HG03432 (cell line): ENCODE measurements at regions not wholly inside any gene's neighbourhood (a gene's known extent, or its start where the extent isn't known, plus 50 kb on each side); places are given as distances from the start of the nearest gene placed in this dataset.
"Not testable (repeated sequence)": the region's sequence is repeated elsewhere in the genome, so short reads cannot be mapped to it uniquely, and the experiment has no call there.

Experiments used
- ATAC-seq: cut with Tn5 transposase; IDR thresholded peaks from one replicate; pipeline ENCODE4 v1.9.1; 2021; ENCODE audit warnings: mild to moderate bottlenecking, moderate library complexity; ENCODE audit not compliant: unreplicated experiment

DNA sequence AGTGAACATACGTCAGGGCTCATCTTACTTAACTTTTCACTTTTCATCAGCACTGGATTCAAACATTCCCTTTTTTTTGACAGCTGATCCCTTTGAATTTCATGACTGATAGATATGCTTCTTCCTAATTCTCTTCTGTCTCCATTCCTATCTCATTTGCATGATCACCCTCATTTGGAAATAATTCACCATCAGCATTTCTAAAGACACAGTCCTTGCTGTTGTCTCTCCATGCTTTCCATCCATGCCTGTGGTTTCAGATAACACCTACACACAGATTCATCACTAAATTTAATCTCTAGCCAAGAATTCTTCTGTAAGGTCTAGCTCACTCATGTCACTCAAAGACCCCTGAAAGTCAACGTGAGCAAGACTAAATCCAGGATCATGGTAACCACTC is 228.4 kb upstream of the BTBD3 start:
- no peak for ATAC-seq

DNA sequence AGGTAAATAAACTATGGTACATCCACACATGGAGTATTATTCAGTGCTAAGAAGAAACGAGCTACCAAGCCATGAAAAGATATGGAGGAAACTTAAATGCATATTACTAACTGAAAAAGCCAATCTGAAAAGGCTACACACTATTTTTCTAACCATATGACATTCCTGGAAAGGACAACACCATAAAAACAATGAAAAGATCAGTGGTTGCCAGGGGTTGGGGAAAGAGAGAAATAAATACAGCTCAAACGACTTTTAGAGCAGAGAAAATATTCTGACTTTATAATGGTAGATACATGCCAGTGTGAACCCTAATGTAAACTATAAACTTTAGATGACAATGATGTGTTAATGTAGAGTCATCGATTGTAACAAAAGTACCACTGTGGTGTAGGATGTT is 225.9 kb upstream of the BTBD3 start:
- no peak for ATAC-seq

DNA sequence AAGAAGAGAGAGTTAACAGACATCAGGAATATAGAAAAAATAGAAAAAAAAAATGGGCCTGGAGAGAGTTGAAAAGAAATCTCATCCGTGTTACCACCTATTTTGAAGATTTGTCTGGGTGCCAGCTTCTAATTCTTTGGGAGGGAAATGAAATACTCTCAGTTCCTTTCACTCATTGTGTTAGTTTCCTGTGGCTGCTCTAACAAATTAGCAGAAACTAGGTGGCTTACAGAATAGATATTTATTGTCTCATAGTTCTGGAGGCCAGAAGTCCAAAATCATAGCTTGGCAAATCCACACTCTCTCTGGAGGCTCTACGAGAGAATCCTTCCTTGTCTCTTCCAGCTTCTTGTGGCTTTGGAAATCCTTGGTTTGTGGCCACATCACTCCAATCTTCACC is 225.1 kb upstream of the BTBD3 start:
- no peak for ATAC-seq

DNA sequence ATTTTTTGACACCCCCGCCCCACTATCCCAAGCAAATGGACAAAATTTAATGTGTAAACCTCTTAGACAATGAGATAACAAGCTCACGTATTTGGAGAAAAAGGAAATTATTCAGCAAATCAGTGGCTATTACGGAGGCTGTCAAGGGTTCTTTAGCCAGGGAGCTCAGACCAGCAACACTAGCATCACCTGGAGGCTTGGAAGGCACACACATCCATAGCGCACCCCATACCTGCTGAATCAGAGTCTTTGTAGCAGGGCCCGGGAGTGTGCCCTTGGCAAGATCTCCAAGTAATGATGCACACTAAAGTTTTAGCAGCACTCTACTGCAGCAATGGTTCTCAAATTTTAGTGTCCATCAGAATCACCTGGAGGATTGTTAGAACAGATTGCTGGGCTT is 223.2 kb upstream of the BTBD3 start:
- ATAC-seq: no peak

DNA sequence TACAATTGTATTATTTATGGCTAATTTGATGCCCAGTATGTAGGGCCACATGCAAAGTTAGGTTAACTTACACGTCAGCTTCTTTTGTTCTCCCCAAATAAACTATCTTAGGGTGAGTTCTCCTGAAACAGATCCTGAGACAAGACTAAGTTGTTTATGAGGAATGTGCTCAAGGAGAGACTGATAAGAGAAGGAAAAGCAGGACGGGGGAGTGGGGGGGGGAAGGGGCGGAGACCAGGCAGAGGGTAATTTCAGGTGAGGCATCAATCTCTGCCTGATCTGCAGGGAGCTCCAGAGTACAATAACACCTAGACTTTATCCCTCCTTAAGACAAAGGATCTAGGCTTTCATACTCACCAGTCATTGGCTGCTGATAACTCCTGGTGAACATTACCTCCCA is 220.6 kb upstream of the BTBD3 start:
- no peak for ATAC-seq

DNA sequence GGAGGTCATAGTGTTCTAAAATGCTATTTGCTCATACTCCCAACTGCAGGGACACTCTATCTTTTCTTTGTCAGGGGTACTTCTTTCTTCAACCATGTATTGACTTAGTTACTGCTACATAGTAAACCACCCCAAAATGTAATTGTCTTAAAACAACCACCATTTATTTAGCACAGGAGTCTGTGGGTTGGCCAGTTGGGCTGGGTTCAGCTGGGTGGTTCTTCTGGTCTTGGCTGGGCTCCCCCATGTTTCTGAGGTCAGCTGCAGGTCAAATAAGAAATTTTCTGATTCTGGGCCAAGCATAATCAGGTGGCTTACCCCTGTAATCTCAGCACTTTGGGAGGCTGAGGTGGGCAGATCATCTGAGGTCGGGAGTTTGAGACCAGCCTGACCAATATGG is 220.0 kb upstream of the BTBD3 start:
- no peak for ATAC-seq

DNA sequence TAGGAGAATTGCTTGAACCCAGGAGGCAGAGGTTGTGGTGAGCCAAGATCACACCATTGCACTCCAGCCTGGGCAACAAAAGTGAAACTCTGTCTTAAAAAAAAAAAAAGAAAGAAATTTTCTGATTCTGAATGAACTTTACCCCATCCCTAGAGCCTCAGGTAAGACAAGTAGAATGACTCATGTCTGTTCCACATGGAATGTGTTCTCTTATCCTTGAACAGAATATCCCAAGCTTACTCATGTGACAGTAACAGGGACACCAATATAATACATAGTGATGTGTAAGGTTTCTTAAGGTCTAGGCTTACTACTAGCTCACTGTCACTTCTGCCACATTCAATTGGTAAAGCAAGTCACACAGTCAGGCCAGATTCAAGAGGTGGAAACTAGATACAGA is 219.6 kb upstream of the BTBD3 start:
- no peak for ATAC-seq

DNA sequence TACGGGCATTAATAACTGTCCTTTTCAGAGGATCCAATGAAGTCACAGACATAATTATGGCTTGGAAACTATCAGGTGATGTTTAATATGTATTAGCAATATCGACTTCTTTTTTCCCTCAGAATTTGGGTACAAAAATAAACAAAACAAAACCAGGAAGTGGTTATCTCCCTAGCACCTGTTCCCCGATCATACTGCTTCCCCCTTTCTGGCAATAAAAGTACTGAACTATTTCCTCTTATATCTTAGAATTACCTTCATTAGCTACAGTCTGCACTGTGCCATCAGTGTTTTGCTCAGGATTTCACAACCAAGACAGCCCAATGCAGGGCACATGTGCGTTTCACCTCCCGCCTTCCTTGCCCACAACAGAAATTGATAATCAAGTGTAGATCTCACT is 216.9 kb upstream of the BTBD3 start:
- ATAC-seq: no peak

DNA sequence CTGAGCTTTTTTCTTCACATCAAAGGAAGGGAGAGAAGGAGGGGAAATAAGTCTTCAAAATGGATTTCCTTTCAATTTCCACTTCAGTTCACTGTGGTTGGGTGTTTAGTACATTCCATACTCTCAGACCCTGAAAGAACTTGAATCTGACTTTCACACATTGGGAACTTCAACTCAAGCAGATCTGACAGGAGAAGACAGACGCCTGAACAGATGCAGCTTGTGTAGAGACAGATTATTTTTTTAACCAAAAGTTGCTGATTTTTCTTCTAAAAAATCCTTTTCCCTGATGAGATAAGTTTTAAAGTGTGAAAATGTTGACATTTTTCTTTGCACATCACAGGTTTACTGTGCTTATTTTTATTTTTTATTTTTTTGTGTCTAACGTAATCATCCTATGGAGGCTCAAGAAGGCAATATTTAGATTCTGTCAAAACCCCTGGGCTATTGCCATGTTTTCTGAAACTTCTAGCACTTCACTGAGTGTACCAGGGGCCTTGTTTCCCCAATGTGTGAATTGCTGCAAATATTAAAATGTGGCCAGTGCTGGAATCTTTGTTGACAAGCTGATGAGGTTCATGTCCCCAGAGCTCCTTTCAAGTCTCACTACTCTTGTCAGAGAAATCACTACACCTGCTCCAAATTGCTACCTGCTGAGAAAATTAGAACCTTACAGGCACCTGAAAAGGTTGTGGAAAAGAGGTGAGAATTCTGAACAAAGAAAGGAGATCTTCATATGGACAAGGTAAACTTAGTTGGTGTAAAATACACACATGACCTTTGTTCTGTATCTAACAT is 214.8 kb upstream of the BTBD3 start:
- ATAC-seq: no peak

DNA sequence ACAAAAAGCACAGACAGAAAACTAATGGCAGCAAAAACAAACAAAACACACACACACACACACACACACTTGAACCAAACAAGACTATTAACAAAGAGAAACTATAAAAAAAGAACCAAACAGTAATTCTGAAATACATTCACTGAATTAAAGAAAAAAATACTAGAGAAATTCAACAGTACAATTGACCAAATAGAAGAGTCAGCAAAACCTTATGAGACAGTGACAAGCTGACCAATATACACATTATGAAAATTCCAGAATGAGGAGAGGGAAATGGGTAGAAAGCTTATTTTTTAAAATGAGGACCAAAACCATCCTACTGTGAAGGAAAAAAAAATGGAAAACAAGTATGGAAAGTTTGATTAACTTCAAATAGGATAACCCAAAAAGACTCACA is 212.2 kb upstream of the BTBD3 start:
- no peak for ATAC-seq

DNA sequence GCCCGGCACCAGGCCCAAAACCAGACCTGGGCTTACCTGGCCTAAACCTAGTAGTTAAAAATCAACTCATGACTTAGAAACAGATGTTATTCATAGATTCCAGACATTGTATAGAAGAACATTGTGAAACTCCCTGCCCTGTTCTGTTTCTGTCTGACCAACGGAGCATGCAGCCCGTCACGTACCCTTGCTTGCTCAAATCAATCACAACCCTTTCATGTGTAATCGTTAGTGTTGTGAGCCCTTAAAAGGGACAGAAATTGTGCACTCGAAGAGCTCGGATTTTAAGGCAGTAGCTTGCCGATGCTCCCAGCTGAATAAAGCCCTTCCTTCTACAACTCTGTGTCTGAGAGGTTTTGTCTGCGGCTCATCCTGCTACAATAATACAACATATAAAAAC is 209.5 kb upstream of the BTBD3 start:
- not testable (repeated sequence) for ATAC-seq

DNA sequence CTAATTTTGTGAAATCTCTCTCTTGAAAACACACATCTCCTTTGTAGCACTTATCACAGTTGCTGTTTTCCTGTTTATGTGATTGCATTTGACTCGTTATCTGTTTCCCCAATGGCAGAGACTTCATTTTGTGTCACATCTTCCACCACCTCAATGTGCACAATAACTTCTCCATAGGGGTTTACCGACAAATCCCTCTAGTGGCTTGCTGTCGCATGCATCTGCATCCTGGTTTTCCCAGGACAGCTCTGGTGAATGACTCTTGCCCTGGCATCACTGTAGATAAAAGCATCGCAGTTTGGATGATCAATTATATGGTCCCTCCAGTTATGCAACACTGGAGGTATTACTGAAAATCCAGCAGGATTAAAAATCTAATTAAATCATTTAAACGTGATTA is 206.5 kb upstream of the BTBD3 start:
- ATAC-seq: no peak

DNA sequence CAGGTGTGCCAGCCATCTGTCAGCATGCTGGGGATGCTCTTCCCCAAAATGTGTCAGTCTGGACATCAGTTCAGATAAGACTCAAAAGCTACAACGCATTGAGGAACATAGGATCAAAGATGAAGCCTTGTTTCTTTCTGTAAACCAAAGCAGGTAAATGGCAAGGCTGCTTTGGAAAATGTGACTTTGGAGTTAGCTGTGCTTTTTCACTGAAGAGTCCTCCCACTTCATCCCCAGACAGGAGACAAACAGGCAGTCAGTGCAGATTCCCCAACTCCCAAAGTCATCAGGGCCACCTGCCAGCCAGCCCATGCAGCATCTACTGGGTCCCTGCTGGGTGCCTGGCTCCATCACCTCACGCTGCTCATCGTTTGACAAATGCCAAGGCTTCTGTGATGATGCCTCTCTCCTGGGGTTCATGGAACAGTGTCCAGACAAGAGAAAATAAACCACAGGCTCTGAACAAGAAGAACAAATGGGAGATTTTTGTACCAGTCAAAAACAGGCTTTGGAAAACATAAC is 205.0 kb upstream of the BTBD3 start:
- no peak for ATAC-seq

DNA sequence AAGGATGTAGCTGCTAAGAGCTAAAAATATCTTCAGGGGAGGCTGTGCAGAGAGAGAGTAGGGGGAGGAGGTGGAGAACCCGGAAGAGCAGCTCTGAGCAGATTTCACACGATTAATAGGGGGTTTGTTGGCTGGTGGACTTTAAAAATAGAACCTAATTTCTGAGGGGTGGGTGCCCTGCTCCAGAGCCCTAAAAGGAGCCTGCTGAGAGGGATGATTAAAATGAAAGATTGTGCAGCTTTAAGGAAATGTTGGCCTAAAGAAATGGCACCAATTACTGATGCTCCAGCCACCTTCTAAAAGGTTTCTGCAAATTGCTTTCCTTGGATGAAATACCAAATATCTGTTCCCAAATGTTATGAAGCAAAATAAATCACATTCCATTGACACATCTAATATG is 202.8 kb upstream of the BTBD3 start:
- ATAC-seq: no peak

DNA sequence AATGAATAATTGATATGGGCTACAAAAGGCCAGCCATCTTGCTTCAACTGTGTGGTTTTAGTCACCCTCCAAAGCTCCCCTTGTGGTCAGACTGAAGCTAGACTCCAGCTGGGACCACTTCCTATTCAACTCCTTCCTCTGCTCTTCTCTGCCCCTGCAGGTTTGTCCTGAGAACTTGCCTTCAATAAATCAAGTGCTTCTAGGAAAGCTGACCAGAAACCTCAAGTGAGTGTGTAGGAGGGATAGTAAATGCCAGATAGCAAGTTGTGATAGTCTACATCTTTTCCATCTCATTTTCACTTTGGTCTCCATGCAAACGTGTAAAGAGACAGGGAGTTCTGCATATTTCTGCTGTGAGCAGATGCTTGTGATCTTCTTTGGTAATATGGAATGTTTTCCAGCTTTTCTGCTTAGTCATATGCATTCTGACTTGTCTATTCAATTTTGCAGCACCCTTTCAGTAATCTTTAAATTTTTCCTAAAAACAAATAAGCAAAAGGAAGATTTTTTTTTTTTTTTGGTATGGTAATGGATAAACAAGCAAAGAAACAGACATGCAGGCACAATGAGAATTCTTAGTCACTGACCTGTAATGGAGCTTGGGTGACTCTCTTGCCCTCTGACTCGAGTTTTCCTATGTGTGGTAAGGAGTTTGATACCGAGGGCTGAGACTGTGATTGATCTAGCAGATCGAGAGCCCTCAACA is 201.3 kb upstream of the BTBD3 start:
- ATAC-seq: peak; percentile 56

DNA sequence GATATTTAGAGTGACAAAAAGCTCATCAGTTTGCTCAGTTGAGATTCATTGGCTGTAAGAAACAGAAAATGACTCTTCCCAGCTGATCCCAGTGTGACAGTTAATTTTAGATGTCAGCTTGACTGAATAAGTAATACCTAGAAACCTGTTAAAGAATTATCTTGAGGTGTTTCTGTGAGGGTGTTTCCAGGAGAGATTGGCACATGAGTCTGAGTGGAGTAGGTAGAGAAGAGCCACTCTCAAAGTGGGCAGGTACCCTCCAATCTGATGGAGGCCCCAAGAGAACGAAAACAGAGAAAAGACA is 200.8 kb upstream of the BTBD3 start:
- no peak for ATAC-seq

DNA sequence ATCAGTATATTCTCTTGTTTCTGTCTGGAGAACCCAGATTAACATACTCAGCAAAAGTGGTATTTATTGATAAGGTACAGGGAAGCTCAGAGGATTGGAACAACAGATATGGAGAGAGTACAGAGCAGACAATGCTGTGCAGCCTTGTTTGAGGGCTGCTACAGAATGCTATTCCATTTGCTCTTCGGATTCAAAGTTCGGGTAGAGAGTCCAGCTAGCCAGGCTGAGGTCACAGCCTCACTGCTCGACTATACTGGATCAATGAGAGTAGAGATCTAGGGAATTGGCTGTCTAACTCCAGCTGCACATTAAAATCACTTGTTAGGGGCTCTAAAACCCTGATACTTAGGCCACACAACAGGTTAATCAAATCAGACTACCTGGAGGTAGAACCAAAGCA is 200.1 kb upstream of the BTBD3 start:
- no peak for ATAC-seq

DNA sequence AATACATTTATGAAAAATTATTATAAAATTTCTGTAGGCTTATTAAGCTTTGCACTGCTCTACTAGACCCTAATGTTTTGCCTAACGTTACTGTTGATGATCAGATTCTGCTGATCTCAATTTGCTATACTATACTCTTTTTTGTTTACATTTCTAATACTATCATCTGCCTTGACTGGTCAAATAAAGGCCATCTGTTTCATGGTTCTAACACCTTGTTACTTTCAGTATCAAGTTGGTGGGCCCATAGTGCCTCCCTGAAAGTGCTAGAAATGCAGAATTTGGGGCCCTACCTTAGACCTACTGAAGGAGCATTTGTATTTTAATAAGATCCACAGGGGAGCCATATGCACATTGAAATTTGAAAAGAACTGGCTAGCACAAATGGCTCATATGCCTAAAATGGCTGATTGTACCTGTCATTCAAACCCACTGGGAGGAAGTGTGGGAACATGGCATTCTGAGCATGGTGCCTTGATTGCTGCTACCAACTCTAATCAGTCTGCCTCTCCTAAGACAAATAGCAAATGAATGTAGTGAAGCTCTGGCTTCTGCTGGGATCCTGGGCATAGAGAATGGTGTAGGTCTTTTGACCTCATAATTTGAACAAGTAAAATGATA is 199.1 kb upstream of the BTBD3 start:
- no peak for ATAC-seq

DNA sequence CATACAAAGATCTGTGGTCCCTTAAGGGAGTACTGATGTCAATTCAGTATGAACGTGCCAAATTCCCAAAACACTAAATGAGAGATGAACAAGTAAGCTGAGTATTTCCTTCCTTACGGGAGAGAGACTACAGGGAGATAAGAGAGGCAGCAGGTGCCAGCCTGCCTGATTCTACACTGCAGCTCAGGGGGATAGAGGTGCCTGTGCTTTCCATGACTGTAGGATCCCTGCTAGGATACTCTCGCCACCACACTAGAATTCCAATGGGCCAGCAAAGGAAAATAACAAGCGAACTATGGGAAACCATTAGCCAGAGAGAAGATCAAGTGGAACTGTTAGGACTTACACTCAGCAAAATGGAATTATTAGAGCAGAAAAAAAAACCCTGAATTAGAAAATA is 198.5 kb upstream of the BTBD3 start:
- no peak for ATAC-seq

DNA sequence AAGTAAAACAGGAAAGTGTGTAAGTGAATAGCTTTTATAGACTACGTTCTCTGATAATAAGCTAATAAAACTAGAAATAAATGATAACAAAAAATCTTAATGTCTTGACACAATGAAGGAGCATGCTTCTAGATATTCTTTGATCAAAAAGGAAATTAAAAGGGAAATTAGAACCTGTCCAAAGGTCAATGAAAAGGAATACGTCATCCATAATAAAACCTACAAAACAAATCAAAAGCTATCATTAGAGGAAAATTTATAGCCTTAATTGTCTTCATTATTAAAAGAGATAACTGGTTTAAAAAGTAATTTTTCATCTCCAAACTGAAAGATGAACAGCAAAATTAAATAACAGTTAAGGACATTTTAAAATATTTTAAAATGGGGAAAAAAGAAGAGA is 196.3 kb upstream of the BTBD3 start:
- ATAC-seq: no peak

DNA sequence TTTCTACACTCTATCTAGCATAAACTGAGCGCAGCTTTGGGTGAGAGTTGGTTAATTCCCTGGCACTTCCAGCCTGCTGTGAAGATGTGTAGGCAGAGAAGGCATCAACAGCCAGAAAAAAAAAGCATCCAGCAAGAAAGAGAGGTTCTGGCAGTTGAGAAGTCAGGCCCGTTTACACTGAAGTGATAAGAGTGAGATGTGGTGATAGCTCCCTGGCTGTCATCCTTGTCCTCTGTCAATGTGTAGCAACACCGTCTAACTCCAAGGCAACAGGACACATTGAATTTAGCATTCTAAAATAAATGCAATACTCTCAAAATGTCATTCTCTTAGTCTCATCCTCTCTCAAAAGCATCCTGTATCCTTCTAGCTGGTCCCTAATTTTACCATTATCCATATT is 193.6 kb upstream of the BTBD3 start:
- no peak for ATAC-seq

DNA sequence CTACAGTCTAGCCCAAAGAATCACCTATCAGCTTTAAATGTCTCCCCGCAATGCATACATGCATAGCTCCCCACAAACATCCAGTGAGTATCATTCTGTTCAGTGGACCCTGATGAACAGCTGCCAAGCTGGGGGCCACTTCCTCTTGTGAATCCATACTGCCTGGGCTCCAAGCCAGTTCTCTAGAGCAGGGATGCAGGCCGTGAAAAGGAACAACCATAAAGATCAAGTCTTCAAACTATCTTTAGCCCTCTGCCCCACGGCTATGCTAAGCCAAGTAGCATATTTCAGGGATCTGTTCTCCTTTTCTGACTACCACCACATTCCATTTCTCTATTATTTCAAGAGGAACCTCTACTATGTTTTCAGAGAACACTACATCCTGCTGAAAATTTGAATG is 191.7 kb upstream of the BTBD3 start:
- no peak for ATAC-seq
